ENCODE measurements at regions not wholly inside any gene's neighbourhood (a gene's known extent, or its start where the extent isn't known, plus 50 kb on each side); places are given as distances from the start of the nearest gene placed in this dataset.

- no peak for TF ChIP-seq POLR2A (IDR thresholded peaks at IDR 0.05; ENCODE audit: low read depth, low read length)
- no peak for TF ChIP-seq CTCF (IDR thresholded peaks at IDR 0.05; ENCODE audit: extremely low read depth in 1 of 2, insufficient read depth in 1 of 2, low read depth in 1 of 2, low read length in 2 of 2)
- TF ChIP-seq POLR2AphosphoS5 (IDR thresholded peaks at IDR 0.05; ENCODE audit: insufficient read depth, low read depth, low read length): no peak
- no peak for TF ChIP-seq EZH2 (IDR thresholded peaks at IDR 0.05; ENCODE audit: borderline replicate concordance, low read depth, low read length, severe bottlenecking)
- TF ChIP-seq MAX (IDR thresholded peaks at IDR 0.05; ENCODE audit: insufficient read depth, insufficient read length): no peak
- TF ChIP-seq MYC (IDR thresholded peaks at IDR 0.05; ENCODE audit: low read depth, low read length): no peak
- TF ChIP-seq JUN (IDR thresholded peaks at IDR 0.05; ENCODE audit: borderline replicate concordance, insufficient read depth, insufficient read length, low read depth): no peak
- no peak for TF ChIP-seq FOS (IDR thresholded peaks at IDR 0.05; ENCODE audit: borderline replicate concordance, insufficient read depth, low read length)
- TF ChIP-seq GATA2 (IDR thresholded peaks at IDR 0.05; ENCODE audit: insufficient read depth, insufficient read length, low read depth, low read length): no peak
These were observed 73.6 kb upstream of the ADAMTS16 start for GRCh38 chr5:5066276-5067186.
